A549 (cell line): ENCODE measurements at regions not wholly inside any gene's neighbourhood (a gene's known extent, or its start where the extent isn't known, plus 50 kb on each side); places are given as distances from the start of the nearest gene placed in this dataset.

Experiments
- FOXS1 ChIP-seq: fragments of 250-450 bp; sonication (Bioruptor Pico); IDR thresholded peaks from 2 replicates; pipeline ENCODE4 v1.5.0; 2020; ENCODE audit warnings: mild to moderate bottlenecking, moderate library complexity
- ZFP36 ChIP-seq: fragments of 450-650 bp; IDR thresholded peaks from 2 replicates; pipeline ENCODE4 v1.6.1; 2014; ENCODE audit warnings: borderline replicate concordance; ENCODE audit not compliant: partially characterized antibody
- TF ChIP-seq, protein P1 (sequence below): fragments of >200 bp; sonication (Bioruptor Twin); formaldehyde crosslinking; IDR thresholded peaks from 3 replicates; pipeline ENCODE4 v1.5.1; 2016
- TF ChIP-seq, protein P2 (sequence below): fragments of 200-600 bp; sonication (generic); IDR thresholded peaks from 2 replicates; pipeline ENCODE4 v1.6.1; 2016; ENCODE audit warnings: antibody characterized with exemption, mild to moderate bottlenecking, moderate library complexity

GRCh38 chr10:6305401-6306321 lies 102.9 kb downstream of the PFKFB3 start:
- no peak for TF ChIP-seq ZFP36
- no peak for TF ChIP-seq FOXS1 (CRISPR knock-in tag)
- TF ChIP-seq, protein P1, sequence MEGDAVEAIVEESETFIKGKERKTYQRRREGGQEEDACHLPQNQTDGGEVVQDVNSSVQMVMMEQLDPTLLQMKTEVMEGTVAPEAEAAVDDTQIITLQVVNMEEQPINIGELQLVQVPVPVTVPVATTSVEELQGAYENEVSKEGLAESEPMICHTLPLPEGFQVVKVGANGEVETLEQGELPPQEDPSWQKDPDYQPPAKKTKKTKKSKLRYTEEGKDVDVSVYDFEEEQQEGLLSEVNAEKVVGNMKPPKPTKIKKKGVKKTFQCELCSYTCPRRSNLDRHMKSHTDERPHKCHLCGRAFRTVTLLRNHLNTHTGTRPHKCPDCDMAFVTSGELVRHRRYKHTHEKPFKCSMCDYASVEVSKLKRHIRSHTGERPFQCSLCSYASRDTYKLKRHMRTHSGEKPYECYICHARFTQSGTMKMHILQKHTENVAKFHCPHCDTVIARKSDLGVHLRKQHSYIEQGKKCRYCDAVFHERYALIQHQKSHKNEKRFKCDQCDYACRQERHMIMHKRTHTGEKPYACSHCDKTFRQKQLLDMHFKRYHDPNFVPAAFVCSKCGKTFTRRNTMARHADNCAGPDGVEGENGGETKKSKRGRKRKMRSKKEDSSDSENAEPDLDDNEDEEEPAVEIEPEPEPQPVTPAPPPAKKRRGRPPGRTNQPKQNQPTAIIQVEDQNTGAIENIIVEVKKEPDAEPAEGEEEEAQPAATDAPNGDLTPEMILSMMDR: no peak
- TF ChIP-seq, protein P2, sequence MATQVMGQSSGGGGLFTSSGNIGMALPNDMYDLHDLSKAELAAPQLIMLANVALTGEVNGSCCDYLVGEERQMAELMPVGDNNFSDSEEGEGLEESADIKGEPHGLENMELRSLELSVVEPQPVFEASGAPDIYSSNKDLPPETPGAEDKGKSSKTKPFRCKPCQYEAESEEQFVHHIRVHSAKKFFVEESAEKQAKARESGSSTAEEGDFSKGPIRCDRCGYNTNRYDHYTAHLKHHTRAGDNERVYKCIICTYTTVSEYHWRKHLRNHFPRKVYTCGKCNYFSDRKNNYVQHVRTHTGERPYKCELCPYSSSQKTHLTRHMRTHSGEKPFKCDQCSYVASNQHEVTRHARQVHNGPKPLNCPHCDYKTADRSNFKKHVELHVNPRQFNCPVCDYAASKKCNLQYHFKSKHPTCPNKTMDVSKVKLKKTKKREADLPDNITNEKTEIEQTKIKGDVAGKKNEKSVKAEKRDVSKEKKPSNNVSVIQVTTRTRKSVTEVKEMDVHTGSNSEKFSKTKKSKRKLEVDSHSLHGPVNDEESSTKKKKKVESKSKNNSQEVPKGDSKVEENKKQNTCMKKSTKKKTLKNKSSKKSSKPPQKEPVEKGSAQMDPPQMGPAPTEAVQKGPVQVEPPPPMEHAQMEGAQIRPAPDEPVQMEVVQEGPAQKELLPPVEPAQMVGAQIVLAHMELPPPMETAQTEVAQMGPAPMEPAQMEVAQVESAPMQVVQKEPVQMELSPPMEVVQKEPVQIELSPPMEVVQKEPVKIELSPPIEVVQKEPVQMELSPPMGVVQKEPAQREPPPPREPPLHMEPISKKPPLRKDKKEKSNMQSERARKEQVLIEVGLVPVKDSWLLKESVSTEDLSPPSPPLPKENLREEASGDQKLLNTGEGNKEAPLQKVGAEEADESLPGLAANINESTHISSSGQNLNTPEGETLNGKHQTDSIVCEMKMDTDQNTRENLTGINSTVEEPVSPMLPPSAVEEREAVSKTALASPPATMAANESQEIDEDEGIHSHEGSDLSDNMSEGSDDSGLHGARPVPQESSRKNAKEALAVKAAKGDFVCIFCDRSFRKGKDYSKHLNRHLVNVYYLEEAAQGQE: no peak
